Muscle of leg (tissue), 3 donors: ENCODE measurements at regions not wholly inside any gene's neighbourhood (a gene's known extent, or its start where the extent isn't known, plus 50 kb on each side); places are given as distances from the start of the nearest gene placed in this dataset.

ENCODE experiments used
- DNase-seq: peaks from one replicate; pipeline ENCODE4 v3.0.0; 2013
- H3K27ac ChIP-seq: one replicate; pipeline ENCODE4 v1.5.1; 2013; ENCODE audit warnings: mild to moderate bottlenecking, low read length, control low read depth
- H3K27me3 ChIP-seq: one replicate; pipeline ENCODE4 v1.6.1; 2013; ENCODE audit warnings: low read length; ENCODE audit not compliant: control insufficient read depth, insufficient read depth
- H3K36me3 ChIP-seq: one replicate; pipeline ENCODE4 v1.6.1; 2013; ENCODE audit warnings: low read length; ENCODE audit not compliant: control insufficient read depth, insufficient read depth
- H3K4me1 ChIP-seq: one replicate; pipeline ENCODE4 v1.6.1; 2013; ENCODE audit warnings: low read length; ENCODE audit not compliant: control insufficient read depth, insufficient read depth
- H3K4me3 ChIP-seq: one replicate; pipeline ENCODE4 v1.5.1; 2013; ENCODE audit warnings: low read length, control low read depth
- H3K9me3 ChIP-seq: replicated peaks from 2 replicates; pipeline ENCODE4 v1.6.1; 2013; ENCODE audit warnings: low read depth, low read length; ENCODE audit not compliant: control insufficient read depth
- WGBS: methylation state at CpG from one replicate; pipeline ENCODE4 v1.1.5; 2013; ENCODE audit warnings: missing lambda C conversion rate; ENCODE audit not compliant: insufficient coverage; 5-methylcytosine and 5-hydroxymethylcytosine counted together

DNA sequence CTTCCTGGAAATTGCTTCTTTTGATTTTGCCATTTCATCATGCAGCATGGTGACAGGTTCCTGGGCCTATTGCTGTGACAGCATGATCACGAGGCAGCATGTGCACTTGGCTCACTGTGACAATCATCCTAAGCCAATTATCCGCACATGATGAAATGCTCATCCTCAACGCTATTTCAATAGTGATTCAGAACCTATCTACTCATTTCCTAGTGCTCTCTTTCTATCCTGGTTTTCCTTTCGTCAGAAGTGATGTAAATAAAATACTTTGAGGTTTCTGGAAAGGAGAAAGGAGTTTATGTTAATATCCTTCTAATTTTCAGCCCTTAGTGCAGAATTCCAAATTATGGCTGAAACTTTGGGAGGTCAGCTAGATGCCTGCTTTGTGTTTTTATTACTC lies 110.6 kb upstream of the ADAMTS5 start:
- H3K36me3 ChIP-seq: no peaks in the 10 kb centered on the region
- no peak overlapping the region for H3K27ac ChIP-seq
- DNase-seq: no peak
- H3K4me3 ChIP-seq: no peak overlapping the region
- WGBS: no CpG with 5 or more reads among the region's 4 CpGs
- no peaks in the 10 kb centered on the region for H3K9me3 ChIP-seq
- no peaks in the 10 kb centered on the region for H3K27me3 ChIP-seq
- no peaks in the 10 kb centered on the region for H3K4me1 ChIP-seq

DNA sequence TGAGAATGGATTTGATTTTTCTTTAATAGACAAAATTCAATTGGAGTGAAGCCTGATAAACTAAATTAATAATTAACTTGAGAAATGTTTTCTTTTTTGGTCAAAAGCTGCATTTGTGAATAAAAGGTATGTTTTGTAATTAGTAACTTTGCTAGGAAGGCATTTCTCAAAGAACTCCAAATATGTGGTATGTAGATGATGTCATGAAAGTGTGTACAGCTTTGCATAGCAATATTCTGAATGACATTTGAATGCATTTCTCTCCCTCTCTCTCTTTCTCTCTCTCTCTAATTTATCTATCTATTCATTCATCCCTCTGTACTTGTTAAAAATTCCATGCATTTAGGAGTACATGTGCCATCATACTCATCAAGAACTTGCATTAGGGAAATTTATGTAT lies 109.1 kb upstream of the ADAMTS5 start:
- Histone ChIP-seq H3K4me3 (no peak overlapping the region), H3K9me3 (no peaks in the 10 kb centered on the region), H3K27ac (no peak overlapping the region), H3K4me1 (no peaks in the 10 kb centered on the region), H3K27me3 (no peaks in the 10 kb centered on the region), H3K36me3 (no peaks in the 10 kb centered on the region)
- no peak for DNase-seq

DNA sequence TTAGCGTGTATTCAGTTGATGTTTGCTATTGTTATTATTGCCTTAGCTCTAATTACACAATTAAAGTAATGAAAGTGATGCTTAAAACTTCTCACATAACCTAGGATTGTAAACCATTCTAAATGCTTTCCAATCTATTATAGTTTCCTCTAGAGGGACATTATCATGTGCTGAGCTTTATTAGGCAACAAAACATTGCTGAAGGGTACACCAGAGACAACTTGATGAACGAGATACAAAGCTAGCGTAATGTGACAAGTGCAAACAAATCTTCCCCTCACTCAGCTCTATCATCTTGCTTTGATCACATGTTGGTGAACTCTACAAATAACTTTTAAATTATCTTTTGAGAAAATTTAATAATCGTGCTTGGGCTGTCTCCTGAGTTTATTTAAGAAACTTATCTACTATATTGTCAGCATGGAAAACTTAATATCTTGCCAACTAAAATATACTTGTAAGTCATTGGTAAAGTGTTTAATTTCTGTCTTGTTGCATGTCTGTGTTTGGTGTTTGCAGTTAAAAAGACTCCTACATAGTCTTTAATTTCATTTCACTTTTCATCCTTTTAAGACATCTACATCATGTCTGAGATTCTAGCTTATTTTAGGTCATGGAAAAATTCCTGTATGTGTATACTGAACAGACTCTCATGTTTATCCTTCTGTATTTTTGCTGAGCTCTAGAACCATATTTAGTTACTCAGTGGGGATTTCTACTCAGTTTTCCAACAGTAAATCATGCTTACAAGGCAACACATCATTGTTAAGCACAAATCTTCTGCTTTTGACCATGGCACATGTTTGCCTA lies 104.2 kb upstream of the ADAMTS5 start:
- Histone ChIP-seq H3K27me3 (no peaks in the 10 kb centered on the region), H3K36me3 (no peaks in the 10 kb centered on the region), H3K9me3 (no peaks in the 10 kb centered on the region), H3K4me3 (no peak overlapping the region), H3K4me1 (no peaks in the 10 kb centered on the region), H3K27ac (peak overlapping the region; percentile 59)
- no CpG with 5 or more reads among the region's 4 CpGs for WGBS
- peak; percentile 63 for DNase-seq

DNA sequence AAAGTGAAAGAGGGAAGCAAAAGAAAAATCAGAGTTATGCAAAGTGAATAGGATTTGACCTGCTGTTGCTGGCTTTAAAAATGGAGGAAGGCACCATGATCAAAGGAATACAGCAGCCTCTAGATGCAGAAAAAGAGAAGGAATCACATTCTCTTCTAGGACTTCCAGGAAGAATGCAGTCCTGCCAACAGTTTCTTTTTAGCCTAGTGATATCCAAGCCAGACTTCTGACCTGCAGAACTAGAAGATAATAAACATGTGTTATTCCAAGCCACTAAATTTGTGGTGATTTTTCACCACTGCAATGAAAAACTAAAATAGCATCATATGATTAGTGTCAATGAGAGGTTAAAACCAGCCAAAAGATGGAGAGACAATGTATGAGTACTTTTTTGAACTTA lies 101.9 kb upstream of the ADAMTS5 start:
- Histone ChIP-seq H3K4me1 (no peaks in the 10 kb centered on the region), H3K36me3 (no peaks in the 10 kb centered on the region), H3K27me3 (no peaks in the 10 kb centered on the region), H3K4me3 (no peak overlapping the region), H3K27ac (no peak overlapping the region), H3K9me3 (peaks cover under 1% of the 10 kb centered on the region)
- DNase-seq: peak; percentile 36

DNA sequence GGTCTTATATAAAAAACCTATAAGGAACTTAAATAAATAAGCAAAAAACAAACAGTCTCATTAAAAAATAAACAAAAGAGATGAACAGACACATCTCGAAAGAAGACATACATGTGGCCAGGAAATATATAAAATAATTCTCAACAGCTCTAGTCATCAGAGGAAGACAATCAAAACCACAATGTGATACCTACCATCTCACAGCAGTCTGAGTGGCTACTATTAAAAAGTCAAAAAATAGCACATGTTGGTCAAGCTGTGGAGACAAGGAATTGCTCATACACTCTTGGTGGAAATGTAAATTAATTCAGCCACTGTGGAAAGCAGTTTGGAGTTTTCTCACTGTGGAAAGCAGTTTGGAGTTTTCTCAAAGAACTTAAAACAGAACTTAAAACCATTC lies 100.3 kb upstream of the ADAMTS5 start:
- Histone ChIP-seq H3K4me1 (no peaks in the 10 kb centered on the region), H3K9me3 (peaks cover 8% of the 10 kb centered on the region), H3K4me3 (no peak overlapping the region), H3K27me3 (no peaks in the 10 kb centered on the region), H3K36me3 (no peaks in the 10 kb centered on the region), H3K27ac (no peak overlapping the region)
- no peak for DNase-seq
- no CpG with 5 or more reads among the region's 1 CpG for WGBS

DNA sequence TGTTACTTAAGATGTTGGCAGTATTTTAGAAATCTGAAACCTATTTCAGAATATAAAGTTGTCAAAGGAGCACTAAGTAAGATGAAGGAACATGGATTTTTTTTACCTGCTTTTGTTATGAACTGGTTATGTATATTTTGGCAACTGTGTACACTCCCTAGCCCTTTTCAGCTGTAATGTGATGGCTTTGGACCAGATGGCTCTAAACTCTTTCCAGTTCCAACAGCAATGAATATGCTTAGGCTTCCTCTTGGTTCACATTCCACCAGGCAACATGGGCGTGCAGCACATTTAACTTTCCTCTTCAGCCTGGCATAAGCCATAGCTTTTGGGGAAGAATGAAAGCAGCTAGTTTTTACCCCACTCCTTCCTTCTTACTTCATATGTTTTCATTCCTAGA lies 95.6 kb upstream of the ADAMTS5 start:
- Histone ChIP-seq H3K4me1 (no peaks in the 10 kb centered on the region), H3K9me3 (peaks cover 8% of the 10 kb centered on the region), H3K27me3 (no peaks in the 10 kb centered on the region), H3K27ac (no peak overlapping the region), H3K4me3 (no peak overlapping the region), H3K36me3 (no peaks in the 10 kb centered on the region)
- DNase-seq: peak; percentile 33
- no CpG with 5 or more reads among the region's 1 CpG for WGBS

DNA sequence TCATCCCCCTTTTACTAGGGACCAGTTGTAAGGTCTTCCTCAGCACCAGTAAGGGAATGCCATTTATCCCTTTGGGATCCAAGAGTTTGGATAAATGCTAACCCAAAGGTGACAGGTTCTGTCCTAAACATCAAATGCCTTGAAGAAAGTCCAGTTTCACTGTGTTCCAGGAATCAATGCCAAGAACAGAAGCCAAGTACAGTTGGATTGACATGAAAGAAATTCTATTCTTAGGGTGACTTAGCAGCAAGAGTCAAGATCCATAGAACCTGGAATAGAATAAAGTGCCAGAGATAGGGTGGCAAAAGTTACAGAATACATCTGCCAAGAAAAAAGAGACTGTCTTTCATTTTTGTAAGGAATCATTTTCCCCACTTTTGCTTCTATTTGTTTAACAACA lies 94.9 kb upstream of the ADAMTS5 start:
- no peak overlapping the region for H3K4me3 ChIP-seq
- peaks cover 8% of the 10 kb centered on the region for H3K9me3 ChIP-seq
- no peak overlapping the region for H3K27ac ChIP-seq
- H3K36me3 ChIP-seq: no peaks in the 10 kb centered on the region
- peak; percentile 26 for DNase-seq
- no peaks in the 10 kb centered on the region for H3K4me1 ChIP-seq
- H3K27me3 ChIP-seq: no peaks in the 10 kb centered on the region

DNA sequence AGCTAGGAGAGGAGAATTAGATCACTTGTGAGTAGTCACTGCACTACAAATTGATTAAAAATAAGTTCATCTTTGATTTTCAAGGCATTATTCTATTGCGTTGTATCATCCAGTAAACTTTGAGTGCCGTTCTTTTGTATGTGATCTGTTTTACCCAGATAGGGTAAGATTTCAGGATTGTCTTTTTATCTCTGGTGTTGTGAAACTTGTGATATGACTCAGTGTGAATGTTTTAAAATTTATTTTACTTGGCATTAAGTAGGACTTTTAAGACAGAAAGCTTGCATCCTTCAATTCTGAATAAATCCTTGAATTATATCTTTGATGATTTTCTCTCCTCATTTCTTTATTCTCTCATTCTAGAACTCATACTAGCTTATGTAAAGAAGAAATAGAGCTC lies 93.3 kb upstream of the ADAMTS5 start:
- peaks cover 8% of the 10 kb centered on the region for H3K9me3 ChIP-seq
- H3K4me3 ChIP-seq: no peak overlapping the region
- H3K4me1 ChIP-seq: no peaks in the 10 kb centered on the region
- DNase-seq: no peak
- H3K27ac ChIP-seq: no peak overlapping the region
- no peaks in the 10 kb centered on the region for H3K36me3 ChIP-seq
- WGBS: no CpG with 5 or more reads among the region's 2 CpGs
- H3K27me3 ChIP-seq: no peaks in the 10 kb centered on the region

DNA sequence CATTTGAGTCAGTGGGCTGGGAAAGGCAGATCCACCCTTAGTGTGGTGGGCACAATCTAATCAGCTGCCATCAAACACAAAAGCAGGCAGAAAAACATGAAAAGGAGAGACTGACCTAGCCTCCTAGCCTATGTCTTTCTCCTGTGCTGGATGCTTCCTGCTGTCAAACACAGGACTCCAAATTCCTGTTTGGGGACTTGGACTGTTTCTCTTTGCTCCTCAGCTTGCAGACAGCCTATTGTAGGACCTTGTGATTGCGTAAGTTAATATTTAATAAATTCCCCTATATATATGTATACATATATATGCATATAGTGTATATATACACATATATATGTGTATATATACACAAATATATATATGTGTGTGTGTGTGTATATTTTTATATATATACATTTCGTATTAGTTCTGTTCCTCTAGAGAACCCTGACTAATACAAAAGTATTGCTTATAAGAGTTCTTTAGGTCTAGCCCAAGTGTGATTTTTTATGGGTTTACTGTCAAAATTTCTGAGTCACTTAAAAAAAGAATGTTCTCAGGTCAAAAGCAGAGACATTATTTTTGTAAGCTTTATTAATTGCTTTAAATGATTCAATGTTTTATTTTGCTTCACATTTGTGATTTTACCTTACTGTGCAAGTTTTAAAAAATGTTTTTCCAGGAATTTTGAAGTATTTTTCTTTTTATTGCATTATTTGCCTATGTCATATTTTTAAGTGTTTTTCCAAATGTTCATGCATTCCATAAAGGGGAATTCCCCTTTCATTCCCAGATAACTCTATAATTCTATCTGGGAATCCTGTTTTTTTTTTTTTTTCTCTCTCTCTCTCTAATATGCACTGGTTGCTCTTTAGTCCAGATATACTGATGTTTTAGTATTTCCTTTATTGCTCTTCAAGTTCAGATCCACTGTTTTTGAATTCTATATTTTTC lies 92.1 kb upstream of the ADAMTS5 start:
- Histone ChIP-seq H3K27ac (no peak overlapping the region), H3K4me1 (no peaks in the 10 kb centered on the region), H3K9me3 (peaks cover 12% of the 10 kb centered on the region), H3K27me3 (no peaks in the 10 kb centered on the region), H3K36me3 (no peaks in the 10 kb centered on the region), H3K4me3 (no peak overlapping the region)
- no CpG with 5 or more reads among the region's 2 CpGs for WGBS
- DNase-seq: peak; percentile 50

DNA sequence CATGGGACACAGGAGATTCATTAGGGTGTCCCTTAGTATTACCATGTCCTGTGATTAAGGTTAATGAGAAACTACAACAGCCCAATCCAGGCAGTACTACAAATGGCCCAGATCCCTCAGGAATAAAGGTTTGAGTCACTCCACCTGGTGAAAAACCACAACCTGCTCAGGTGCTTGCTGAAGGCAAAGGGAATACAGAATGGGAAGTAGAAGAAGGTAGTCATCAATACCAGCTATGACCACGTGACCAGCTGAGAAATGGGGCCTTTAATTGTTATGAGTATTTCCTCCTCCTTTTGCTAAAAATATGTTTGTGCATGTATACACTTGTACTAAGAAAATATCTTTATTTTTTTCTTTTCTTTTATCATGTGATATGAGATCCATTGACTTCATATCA lies 91.1 kb upstream of the ADAMTS5 start:
- Histone ChIP-seq H3K9me3 (peaks cover 7% of the 10 kb centered on the region), H3K27me3 (no peaks in the 10 kb centered on the region), H3K4me3 (no peak overlapping the region), H3K36me3 (no peaks in the 10 kb centered on the region), H3K4me1 (no peaks in the 10 kb centered on the region), H3K27ac (no peak overlapping the region)
- no peak for DNase-seq
- no CpG with 5 or more reads among the region's 1 CpG for WGBS
